NCI-H2227 treated with DMSO at 0.1 percent for 48 hours (cell line): ENCODE measurements at regions not wholly inside any gene's neighbourhood (a gene's known extent, or its start where the extent isn't known, plus 50 kb on each side); places are given as distances from the start of the nearest gene placed in this dataset.

Source experiments
- DNase-seq: peaks from one replicate; lab custom pipeline; 2025; lab: John Stamatoyannopoulos, UW

DNA sequence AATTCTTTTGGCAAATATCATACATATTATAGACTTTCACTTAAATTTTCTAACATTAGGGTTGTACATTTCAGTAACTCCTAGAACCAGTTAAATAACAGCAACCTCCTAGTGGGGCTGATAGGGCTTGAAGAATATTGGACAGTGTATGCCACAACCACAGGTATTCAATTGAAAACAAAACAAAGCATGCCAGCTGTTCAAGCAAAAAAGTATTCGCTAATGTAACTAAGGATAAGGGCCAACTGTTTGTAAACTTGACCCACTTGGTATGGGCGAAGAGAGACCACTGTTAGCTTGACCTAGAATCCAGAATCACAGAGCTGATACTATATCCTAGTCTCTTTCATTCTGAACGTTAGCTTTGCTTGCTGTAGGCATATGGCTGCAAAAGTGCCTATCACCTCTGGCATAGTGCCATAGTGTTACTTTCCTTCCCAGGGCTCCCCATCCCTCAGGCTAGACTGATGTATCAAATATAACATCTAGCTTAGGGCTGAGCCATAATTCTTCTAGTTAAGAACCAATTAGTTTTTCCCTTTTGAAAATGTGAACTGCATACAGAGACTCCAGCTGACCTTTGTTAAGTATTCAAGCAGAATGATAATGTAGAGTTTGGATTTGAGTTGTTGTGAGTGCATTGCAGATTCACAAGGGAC, 458.8 kb upstream of the NRXN1 start:
- no peak for DNase-seq

DNA sequence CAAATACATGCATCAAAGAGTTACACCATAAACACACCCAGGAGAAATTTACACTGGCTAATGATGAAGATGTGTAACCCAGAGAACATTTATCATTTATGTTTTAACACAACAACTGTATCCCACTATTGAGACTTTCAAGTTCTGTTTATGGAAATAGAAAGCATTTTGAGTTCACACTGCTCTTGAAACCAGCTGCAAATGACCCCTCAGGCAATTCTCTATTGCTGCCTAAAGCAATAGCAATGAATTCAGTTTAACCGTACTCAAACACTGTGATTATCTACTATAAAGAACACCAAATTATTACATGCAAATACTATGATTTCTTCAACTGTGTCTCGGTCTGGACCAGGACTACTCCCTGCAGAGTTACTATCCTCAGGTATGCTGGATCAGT, 452.7 kb upstream of the NRXN1 start:
- no peak for DNase-seq

DNA sequence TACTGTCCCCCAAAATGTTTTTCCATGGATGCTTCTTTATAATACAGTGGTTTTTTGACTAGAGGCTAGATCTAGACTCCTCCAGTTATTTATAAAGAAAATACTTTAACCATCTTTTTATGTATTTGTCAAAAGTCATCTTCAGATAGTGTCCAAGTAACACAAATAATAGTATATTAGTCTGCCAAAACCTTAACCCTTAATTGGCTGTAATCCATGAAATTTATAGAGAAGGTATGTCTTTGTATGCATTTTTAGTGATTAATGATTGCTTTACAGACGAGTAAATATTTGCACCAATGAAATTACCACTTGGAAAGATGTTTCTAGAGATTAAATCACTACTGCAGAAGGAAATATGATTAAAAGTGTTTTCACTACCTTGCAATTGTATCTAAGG, 451.8 kb upstream of the NRXN1 start:
- no peak for DNase-seq

DNA sequence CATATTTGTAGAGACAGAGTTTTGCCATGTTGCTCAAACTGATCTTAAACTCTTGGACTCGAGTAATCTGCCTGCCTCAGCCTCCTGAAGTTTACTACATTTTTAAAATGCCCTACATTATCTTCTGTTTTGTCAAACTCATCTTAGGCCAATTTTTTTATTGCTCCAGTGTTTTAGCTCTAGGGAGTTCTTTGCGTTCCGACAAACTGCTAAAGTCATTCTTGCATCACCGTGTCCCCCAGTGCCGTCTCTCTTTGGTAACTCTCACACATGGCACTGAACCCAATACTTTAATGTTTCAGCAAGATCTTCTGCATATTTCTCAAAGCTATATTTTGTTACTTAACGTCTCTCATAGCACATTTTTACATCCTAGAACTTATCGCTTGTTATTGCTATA, 440.9 kb upstream of the NRXN1 start:
- no peak for DNase-seq

DNA sequence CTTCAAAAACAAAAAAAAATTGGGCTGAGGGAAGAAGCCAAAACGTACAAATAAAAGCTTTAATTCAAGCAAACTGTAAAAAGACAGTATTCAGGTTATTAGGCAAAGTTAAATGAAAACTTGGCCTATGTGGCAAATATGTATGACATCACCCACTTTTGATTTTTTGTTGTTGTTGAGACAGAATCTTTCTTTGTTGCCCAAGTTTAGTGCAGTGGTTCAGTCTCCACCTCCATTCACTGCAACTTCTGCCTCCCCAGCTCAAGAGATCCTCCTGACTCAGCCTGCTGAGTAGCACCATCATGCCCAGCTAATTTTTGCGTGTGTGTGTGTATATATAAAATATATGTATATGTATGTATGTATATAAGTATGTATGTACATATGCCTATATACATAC, 440.4 kb upstream of the NRXN1 start:
- DNase-seq = no peak

DNA sequence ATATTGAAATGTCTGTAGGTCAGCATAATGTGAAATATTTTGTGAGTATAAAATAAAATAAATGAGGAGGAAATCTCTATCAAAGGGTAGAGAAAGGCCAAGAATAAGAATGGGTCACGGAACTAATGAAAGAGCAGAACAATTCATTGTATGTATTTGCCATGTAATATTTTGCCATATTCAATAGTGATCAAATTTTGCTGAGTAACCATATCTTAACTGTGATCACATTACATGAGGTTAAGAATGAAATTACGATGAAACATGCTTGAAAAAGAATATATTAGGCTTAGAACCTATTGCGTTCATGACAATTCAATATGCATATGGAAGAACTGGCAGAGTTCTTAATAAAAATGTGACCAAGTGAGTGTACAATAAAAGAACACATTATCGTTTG, 437.2 kb upstream of the NRXN1 start:
- no peak for DNase-seq

DNA sequence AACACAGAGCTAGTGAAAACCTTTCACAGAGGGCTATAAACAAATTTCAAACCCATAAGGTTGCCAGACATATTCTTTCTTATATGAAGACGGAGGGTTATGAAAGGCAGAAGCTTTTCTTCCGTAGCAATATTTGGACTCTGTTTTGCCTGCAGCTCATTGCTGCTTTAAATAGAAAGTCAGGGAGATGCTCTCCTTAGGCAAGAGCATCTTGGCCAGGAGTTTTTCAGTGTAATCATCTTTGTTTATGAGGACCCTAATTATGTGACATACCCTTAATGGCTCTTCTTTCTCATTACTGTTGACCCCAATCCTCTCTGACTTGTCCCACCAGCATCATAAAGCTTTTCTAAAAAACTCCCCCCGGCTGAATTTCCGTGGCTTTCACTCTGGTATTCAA, 433.4 kb upstream of the NRXN1 start:
- DNase-seq = no peak

DNA sequence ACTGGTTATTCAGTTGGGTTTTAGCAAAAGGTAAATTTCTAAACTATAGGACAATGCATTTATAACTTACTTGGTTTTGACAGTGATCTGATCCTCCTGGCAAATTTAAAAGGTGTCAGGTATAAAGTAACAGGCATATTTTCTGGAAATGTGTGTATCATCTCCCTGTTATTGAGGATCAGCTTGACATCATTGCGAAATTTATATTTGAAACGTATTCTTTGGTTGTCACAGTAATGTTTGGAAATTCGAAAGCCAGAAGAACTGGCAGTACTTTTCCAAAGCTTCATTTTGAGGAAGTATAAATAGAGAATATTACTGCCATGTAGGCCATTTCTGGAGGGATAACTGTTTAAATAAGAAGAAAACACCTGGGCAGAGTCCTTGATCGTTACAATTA, 422.2 kb upstream of the NRXN1 start:
- DNase-seq = no peak

DNA sequence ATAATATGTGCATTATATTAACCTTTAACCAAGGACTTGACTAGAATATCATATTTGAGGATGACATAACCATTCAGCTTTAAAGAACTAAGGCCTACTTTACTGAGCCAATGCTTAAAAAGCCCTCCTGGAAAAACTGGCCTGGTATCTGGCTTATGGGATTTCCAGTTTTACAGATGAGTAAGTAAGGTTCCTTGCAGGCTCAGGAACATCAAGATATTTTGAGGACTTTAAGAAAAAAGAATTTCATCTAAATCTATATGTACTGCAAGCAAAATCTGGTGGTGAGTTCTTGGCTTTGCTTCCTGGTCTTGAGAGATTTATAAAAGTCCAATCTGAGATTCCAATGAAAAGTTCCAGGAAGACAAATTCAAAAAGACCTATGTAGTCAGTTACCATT, 417.0 kb upstream of the NRXN1 start:
- DNase-seq = no peak

DNA sequence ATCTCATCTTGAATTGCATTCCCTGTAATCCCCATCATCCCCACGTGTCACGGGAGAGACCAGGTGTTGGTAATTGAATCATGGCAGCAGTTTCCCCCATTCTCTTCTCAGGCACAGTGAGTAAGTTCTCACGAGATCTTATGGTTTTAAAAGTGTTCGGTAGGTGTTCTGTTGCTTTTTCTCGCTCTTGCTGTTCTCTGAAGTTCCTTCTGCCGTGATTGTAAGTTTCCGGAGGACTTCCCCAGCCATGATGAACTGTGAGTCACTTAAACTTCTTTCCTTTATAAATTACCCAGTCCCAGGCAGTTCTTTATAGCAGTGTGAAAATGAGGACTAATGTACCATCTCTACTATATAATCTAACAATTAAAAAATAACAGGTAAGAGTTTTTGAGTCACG, 409.9 kb upstream of the NRXN1 start:
- DNase-seq = no peak

DNA sequence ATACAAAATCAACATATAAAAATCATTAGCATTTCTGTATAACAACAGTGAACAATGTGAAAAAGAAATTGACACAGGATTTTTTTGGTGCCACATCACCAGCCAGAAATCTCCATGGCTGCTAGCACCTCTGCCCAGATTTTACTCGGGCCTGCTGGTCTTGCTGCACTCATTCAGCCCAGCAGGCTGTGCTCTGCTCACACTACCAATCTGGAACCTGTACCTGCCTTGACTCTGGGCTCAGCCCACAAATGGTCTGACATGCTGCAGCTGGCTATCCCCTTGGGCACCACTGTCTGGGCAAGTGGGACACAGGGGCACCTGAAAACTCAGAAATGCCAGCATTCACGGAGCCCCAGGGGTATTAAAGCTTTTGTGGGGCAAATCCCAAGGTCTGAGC, 392.5 kb upstream of the NRXN1 start:
- DNase-seq = no peak

DNA sequence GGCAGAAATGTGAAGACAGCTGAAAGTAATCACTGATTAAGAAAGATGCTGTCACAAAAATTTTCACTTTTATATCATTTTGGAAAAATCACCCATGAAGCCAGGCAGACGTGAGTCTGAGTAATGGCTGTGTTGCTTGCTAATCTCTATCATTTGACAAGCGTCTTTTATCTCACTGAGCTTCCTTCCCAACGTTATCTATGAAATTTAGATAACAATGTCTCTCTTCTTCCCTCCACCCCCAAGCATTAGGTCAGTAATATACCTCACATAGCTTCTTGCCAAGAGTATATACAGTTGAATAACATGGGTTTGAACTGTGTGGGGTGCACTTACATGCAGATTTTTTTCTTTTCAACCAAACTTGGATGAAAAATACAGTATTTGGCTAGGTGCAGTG, 388.6 kb upstream of the NRXN1 start:
- no peak for DNase-seq

DNA sequence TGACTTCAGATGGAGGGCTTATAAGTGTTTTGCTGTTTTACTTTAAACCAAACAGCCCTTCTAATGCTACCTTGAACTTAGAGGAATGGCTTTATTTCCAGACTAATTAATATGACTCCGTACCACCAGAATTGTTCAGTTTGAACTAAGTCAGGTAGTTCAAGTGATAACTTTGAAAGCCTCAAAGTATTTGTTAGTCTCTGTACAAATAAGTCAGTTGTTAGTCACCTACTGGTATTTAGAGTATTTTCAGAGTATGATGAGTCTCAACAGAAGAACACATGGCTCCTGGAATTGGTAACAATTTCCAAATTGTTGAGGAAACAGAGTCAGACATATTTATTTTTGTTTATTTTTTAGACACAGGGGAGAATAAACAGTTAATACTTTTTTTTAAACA, 381.8 kb upstream of the NRXN1 start:
- no peak for DNase-seq

DNA sequence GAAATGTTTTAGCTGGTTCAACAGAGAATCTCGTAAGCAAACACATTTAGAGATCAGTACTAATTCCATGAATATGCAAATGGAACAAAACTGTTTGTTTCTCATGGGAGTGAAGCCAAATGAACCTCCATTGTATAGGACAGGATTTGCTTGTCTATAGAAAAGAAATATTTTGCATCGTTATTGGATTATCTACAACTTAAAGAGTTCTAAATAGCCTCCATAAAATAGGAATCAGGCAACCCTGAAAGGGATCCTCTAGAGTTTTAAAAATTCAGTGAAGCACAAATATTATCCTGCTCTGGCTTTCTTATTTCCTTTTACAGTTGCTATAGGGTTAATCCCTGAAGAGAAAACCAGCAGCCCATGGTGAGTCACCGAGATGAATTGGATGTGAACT, 378.4 kb upstream of the NRXN1 start:
- no peak for DNase-seq

DNA sequence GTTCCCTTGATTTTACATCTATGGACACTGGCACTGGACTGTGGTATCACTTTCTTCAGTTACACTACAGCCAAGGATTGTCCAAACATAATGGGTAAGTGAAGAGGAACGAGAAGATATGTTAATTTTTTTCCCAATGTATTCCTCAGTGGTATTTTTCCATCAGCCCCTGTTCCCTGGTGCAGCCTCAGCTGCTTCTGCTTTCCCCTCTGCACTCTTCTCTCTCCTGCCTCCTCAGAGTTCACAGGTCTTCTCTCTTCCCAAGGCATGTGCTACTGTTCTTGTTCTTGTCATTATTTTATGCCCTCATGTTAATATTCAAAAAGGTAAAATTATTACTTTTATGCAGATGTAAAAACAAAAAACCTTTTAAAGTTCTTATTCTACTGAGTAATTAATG, 378.0 kb upstream of the NRXN1 start:
- DNase-seq = no peak

DNA sequence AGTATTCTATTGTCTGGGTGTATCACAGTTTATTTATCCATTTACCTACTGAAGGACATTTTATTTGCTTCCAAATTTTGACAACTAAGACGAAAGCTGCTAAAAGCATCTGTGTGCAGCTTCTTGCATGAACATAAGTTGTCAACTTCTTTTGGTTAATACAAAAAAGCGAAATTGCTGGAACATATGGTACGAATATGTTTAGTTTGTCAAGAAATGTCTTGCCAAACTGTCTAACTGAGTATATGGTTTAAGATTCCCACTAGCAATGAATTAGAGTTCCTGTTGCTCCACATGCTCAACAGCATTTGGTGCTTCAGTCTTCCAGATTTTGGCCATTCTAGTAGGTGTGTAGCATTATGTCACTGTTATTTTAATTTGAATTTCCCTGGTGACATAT, 372.3 kb upstream of the NRXN1 start:
- DNase-seq = no peak

DNA sequence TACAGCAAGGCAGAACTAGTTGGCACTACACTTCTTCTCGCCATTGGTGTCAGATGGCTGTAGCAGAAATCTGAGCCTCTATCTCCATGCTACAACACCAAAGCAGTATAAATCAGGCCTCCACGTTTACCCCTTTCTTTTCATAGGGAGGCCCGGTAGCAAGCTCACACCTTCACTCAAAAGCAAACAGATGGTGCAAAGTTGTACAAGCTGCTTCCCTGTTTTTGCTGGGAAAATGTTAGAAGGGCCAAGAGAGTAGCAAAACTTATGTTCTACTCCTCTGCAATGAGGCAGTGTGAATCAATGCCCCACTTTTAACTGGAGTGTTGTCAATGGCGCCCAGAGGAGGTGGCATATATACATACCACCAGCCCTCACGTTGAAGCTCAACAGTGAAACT, 369.6 kb upstream of the NRXN1 start:
- no peak for DNase-seq

DNA sequence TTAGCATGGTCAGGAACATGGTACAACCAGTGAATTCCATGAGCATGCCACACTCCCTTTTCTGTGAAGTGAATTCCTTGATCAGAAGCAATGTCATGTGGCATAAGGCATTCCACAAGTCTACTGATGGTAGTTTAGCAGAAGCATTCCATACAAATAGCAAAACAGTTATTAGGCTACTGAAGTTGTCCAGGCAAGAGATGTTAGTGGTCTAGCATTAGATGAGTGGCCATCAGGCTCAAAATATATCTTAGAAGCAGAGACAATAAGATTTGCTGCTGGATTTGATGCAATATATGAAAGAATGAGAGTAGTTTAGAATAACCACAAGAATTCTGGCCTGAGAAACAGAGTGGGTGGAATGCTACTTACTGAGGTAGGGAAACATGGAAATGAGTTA, 355.3 kb upstream of the NRXN1 start:
- DNase-seq = no peak

DNA sequence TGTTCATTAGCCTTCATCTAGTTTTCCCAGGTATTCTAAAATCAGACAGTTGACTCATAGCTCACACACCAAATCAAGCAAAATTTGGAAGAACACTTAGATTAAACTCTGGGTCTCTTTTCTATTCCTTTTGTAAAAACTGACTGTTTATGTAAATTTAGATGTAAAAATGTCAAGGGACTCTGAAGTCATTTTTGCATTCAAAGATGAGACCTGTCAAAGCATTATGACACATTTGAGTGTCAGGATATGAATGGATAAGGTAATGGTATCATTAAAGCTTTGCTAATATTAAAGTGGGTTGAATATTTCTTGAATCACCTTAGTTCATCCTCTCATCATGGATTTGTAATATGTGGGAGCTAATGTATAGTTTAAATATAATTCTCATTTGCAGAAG, 348.1 kb upstream of the NRXN1 start:
- DNase-seq = no peak

DNA sequence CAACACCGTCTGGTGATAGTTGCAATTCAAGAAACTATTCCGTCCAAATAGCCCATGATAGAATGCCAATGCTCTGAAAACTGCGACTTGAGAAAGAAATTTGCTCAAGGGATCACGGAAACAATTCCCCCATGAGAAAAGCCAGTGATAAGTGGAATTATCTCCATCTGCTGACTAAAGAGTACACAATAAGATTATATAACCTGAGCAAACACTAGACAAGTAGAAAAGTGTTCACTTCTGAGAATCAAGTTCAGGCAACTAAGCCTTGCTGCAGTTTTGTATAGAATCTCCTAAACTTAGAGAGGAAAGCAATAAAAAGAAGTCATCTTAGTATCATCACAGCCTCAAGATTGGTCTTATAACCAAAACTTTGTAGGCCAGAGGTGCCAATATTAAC, 336.3 kb upstream of the NRXN1 start:
- DNase-seq = no peak

DNA sequence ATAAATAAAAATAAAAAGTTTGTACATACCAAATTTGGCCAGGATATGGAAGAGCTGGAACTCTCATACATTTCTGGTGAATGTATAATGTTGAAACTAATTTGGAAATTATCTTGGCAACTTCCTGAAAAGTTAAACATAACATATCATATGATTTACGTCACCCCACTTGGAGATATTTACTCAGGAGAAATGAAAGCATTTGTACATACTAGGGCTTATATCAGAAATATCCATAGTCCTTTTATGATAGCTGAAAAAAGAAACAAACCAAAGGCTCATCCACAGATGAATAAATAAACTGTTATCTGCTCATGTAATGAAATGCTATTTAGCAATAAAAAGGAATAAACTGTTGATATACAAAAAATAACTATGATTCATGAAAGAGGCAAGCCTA, 318.2 kb upstream of the NRXN1 start:
- no peak for DNase-seq

DNA sequence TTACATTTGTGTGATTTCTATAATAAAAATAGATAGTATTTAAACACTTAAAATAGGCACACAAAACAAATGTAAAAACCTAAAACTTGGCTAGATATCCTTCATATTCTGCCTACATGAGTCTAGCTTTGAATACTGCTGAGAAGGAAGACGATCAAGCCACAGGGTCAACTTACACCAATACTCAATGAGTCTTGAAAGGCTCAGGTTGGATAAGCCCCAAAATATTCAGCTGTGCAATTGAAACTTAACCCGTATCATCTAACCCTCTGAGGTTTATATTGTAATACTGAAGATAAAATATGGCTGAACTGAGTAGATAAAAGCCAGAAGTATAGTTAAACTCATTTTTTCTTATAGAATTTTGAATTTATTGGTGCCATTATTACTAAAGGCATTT, 313.0 kb upstream of the NRXN1 start:
- no peak for DNase-seq

DNA sequence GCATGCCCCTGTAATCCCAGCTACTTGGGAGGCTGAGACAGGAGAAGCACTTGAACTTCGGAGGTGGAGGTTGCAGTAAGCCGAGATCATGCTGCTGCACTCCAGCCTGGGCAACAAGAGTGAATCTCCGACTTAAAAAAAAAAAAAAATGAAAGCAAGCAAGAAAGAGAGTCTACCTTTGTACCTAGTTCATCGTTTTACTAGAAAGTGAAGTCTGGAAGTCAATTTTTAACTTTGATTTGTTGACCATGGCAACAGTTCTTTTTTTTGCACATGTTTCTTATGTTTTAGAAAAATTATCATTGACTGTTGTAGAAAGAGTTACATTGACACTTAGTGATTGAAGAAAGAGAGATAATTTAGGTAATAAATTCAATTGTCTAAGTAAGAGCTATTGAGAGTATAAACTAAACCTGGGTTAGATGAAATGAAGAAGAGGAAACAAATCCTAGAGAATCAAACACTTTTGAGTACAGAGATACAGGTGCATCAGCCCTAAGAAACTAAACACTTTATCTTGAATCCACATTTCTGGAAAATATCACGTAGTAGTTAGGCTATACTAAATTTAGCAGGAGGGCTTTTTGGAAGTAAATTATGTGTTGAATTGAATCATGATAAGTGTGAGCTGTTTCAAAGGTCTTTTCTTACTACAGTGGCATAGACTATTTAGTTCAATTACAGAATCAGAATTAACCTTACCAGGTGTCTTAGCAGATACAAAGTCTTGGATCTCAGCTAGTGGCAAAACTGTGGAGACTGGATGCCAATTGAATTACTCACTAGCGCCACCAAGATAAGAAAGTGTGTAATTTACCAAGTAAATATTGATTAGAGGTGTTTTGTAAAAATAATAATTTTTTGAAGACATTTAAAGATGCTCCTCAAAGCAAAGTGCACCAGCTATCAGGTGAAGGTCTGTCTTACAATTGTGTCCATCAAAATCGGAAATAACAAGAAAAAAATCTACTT, 303.4 kb upstream of the NRXN1 start:
- DNase-seq = no peak

DNA sequence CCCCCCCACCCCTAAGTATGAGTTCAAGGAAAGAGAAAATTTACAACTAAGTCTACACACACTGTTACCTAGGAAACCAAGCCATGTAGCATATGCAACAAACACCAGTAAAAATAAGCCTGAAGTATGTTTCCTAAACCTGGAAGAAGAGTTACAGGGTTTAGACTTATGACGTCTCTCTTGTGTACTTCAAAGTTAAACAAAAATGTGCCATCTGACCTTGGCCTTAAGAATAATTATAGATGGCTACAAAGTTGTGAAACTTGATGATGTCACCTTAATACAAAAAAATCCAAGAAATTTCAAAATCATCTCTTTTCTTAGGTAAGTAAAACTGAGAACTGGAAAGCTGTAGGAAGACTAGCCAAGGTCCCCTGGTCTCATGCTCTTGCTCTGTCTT, 297.6 kb upstream of the NRXN1 start:
- DNase-seq = no peak
